Loucy (cell line): ENCODE measurements at regions not wholly inside any gene's neighbourhood (a gene's known extent, or its start where the extent isn't known, plus 50 kb on each side); places are given as distances from the start of the nearest gene placed in this dataset.

Experiments
- H2AFZ ChIP-seq: fragments of 200-600 bp; sonication (generic); 2 replicates; pipeline ENCODE4 v1.6.0; 2016; ENCODE audit warnings: antibody characterized with exemption, mild to moderate bottlenecking, low read length, moderate library complexity
- H3F3A ChIP-seq: fragments of 200-600 bp; 2 replicates; pipeline ENCODE4 v1.6.0; 2016; ENCODE audit warnings: antibody characterized with exemption, low read depth, mild to moderate bottlenecking
- H3K27me3 ChIP-seq: fragments of 200-600 bp; sonication (generic); 2 replicates; pipeline ENCODE4 v1.6.1; 2014; ENCODE audit warnings: low read length, mild to moderate bottlenecking; ENCODE audit not compliant: insufficient read depth, poor library complexity, severe bottlenecking
- H3K36me3 ChIP-seq: fragments of 200-600 bp; sonication (generic); 2 replicates; pipeline ENCODE4 v1.6.1; 2016; ENCODE audit warnings: low read length; ENCODE audit not compliant: insufficient read depth
- H3K4me1 ChIP-seq: fragments of 200-600 bp; sonication (generic); 2 replicates; pipeline ENCODE4 v1.5.1; 2014; ENCODE audit warnings: low read length, mild to moderate bottlenecking; ENCODE audit not compliant: insufficient read depth, poor library complexity, severe bottlenecking
- H3K4me2 ChIP-seq: fragments of 200-600 bp; sonication (generic); 2 replicates; pipeline ENCODE4 v1.6.0; 2014; ENCODE audit warnings: antibody characterized with exemption, low read length, low read depth, mild to moderate bottlenecking; ENCODE audit not compliant: poor library complexity, severe bottlenecking
- H3K4me3 ChIP-seq: fragments of 200-600 bp; sonication (generic); 2 replicates; pipeline ENCODE4 v1.5.1; 2014; ENCODE audit warnings: low read length, mild to moderate bottlenecking, mixed read lengths; ENCODE audit not compliant: poor library complexity, severe bottlenecking
- H3K79me2 ChIP-seq: fragments of 200-600 bp; sonication (generic); 2 replicates; pipeline ENCODE4 v1.6.1; 2014; ENCODE audit warnings: low read length; ENCODE audit not compliant: insufficient read depth
- H3K9ac ChIP-seq: fragments of 200-600 bp; sonication (generic); 2 replicates; pipeline ENCODE4 v1.6.0; 2014; ENCODE audit warnings: mild to moderate bottlenecking, low read depth, low read length, moderate library complexity; ENCODE audit not compliant: poor library complexity, severe bottlenecking
- H3K9me2 ChIP-seq: fragments of 200-600 bp; sonication (generic); replicated peaks from 2 replicates; pipeline ENCODE4 v1.6.1; 2016; ENCODE audit warnings: low read depth, low read length, mixed read lengths
- H3K9me3 ChIP-seq: fragments of 200-600 bp; sonication (generic); 2 replicates; pipeline ENCODE4 v1.6.1; 2014; ENCODE audit warnings: mild to moderate bottlenecking, antibody characterized with exemption, low read length, low read depth; ENCODE audit not compliant: insufficient read depth
- H4K20me1 ChIP-seq: fragments of 200-600 bp; sonication (generic); 2 replicates; pipeline ENCODE4 v1.6.0; 2014; ENCODE audit warnings: antibody characterized with exemption, low read length, mild to moderate bottlenecking; ENCODE audit not compliant: insufficient read depth, poor library complexity, severe bottlenecking
- CTCF ChIP-seq: fragments of 200-600 bp; sonication (generic); conservative IDR thresholded peaks from 2 replicates; pipeline ENCODE4 v1.5.1; 2014; ENCODE audit warnings: mild to moderate bottlenecking, antibody characterized with exemption, low read length
- EZH2phosphoT487 ChIP-seq: fragments of 200-600 bp; IDR thresholded peaks from 2 replicates; pipeline ENCODE4 v1.6.1; 2018; ENCODE audit warnings: antibody characterized with exemption, mild to moderate bottlenecking, moderate library complexity, borderline replicate concordance

GRCh38 chr11:122002926-122003325 lies 113.1 kb downstream of the BLID start:
- Histone ChIP-seq H3K9ac (no peak overlapping the region), H3K9me2 (no peaks in the 10 kb centered on the region), H2AFZ (no peak overlapping the region), H3F3A (no peaks in the 10 kb centered on the region), H3K4me1 (no peaks in the 10 kb centered on the region), H4K20me1 (no peaks in the 10 kb centered on the region), H3K4me3 (no peak overlapping the region), H3K4me2 (no peak overlapping the region), H3K36me3 (no peaks in the 10 kb centered on the region), H3K27me3 (no peaks in the 10 kb centered on the region), H3K9me3 (no peaks in the 10 kb centered on the region), H3K79me2 (no peaks in the 10 kb centered on the region)
- TF ChIP-seq EZH2phosphoT487: no peak
- no peak for TF ChIP-seq CTCF

- Histone ChIP-seq H3K4me3 (no peak overlapping the region), H4K20me1 (no peaks in the 10 kb centered on the region), H3K4me2 (no peak overlapping the region), H3K9me2 (no peaks in the 10 kb centered on the region), H3K9ac (no peak overlapping the region), H3K4me1 (no peaks in the 10 kb centered on the region), H3K9me3 (no peaks in the 10 kb centered on the region), H3K27me3 (no peaks in the 10 kb centered on the region), H3K36me3 (no peaks in the 10 kb centered on the region), H2AFZ (no peak overlapping the region), H3K79me2 (no peaks in the 10 kb centered on the region), H3F3A (no peaks in the 10 kb centered on the region)
- TF ChIP-seq EZH2phosphoT487 (no peak), CTCF (no peak)
Measured at GRCh38 chr11:122002047-122002446, 114.0 kb downstream of the BLID start.

GRCh38 chr11:121999651-122000050 lies 116.4 kb downstream of the BLID start:
- Histone ChIP-seq H3F3A (no peaks in the 10 kb centered on the region), H3K9me3 (no peaks in the 10 kb centered on the region), H3K36me3 (no peaks in the 10 kb centered on the region), H3K9me2 (no peaks in the 10 kb centered on the region), H3K4me2 (no peak overlapping the region), H4K20me1 (no peaks in the 10 kb centered on the region), H3K9ac (no peak overlapping the region), H2AFZ (no peak overlapping the region), H3K4me3 (no peak overlapping the region), H3K79me2 (no peaks in the 10 kb centered on the region), H3K4me1 (no peaks in the 10 kb centered on the region), H3K27me3 (no peaks in the 10 kb centered on the region)
- TF ChIP-seq EZH2phosphoT487: no peak
- no peak for TF ChIP-seq CTCF
